CD4-positive, alpha-beta T cell (primary cell): ENCODE measurements at regions not wholly inside any gene's neighbourhood (a gene's known extent, or its start where the extent isn't known, plus 50 kb on each side); places are given as distances from the start of the nearest gene placed in this dataset.

Source experiments
- ATAC-seq: fragments of 200-7000 bp; cut with Tn5 transposase; one replicate; pipeline ENCODE4 v1.10.0; 2022; ENCODE audit warnings: mild to moderate bottlenecking; ENCODE audit not compliant: poor library complexity
- CTCF ChIA-PET: fragments of 350-600 bp; sonication (Branson Sonifier 250); formaldehyde crosslinking; loops from one replicate; lab custom pipeline; 2021; ENCODE audit warnings: antibody characterized with exemption, inconsistent platforms; lab: Charles Lee
- POLR2A ChIA-PET: fragments of 350-600 bp; sonication (Branson Sonifier 250); formaldehyde crosslinking; loops from one replicate; lab custom pipeline; 2021; ENCODE audit warnings: antibody characterized with exemption, inconsistent platforms; lab: Charles Lee
- DNase-seq, 14 experiments: peaks; one replicate each; pipeline ENCODE4 v3.0.0-alpha.2; 2013 to 2020; ENCODE audit warnings: mixed read lengths in 2 of 14
- H3K27ac ChIP-seq, 2 donors: one replicate each; pipeline versions ENCODE4 v1.5.1 to v1.7.0; 2013; ENCODE audit warnings: low read length in 2 of 2, low read depth in 1 of 2, mild to moderate bottlenecking in 1 of 2
- H3K27me3 ChIP-seq, 2 experiments: 1 replicate in 1 of 2; 2 replicates in 1 of 2; pipeline versions ENCODE4 v1.6.1 to v1.7.0; 2013; ENCODE audit warnings: low read length in 2 of 2, control low read depth in 1 of 2, mild to moderate bottlenecking in 1 of 2, moderate library complexity in 1 of 2; ENCODE audit not compliant: insufficient read depth in 2 of 2, control insufficient read depth in 1 of 2
- H3K36me3 ChIP-seq: one replicate; pipeline ENCODE4 v1.6.1; 2013; ENCODE audit warnings: low read length, control low read depth; ENCODE audit not compliant: insufficient read depth
- H3K4me1 ChIP-seq: one replicate; pipeline ENCODE4 v1.6.1; 2013; ENCODE audit warnings: low read length, control low read depth; ENCODE audit not compliant: insufficient read depth
- H3K4me3 ChIP-seq: one replicate; pipeline ENCODE4 v1.5.1; 2013; ENCODE audit warnings: mild to moderate bottlenecking, low read length, moderate library complexity
- H3K9me3 ChIP-seq, 2 experiments: 1 replicate in 1 of 2; 2 replicates in 1 of 2; pipeline versions ENCODE4 v1.6.1 to v1.7.0; 2013; ENCODE audit warnings: low read length in 2 of 2, mild to moderate bottlenecking in 2 of 2, control low read depth in 1 of 2, moderate library complexity in 1 of 2; ENCODE audit not compliant: control insufficient read depth in 1 of 2, insufficient read depth in 1 of 2
- H3K27ac Mint-ChIP-seq: one replicate; pipeline ENCODE4 v1.8.0; 2020; ENCODE audit warnings: mixed read lengths
- H3K27me3 Mint-ChIP-seq: one replicate; pipeline ENCODE4 v1.8.0; 2021; ENCODE audit warnings: mixed read lengths
- H3K36me3 Mint-ChIP-seq: one replicate; pipeline ENCODE4 v1.8.0; 2021; ENCODE audit warnings: low read depth, mixed read lengths
- H3K4me1 Mint-ChIP-seq: one replicate; pipeline ENCODE4 v1.8.0; 2021; ENCODE audit warnings: low read depth, mixed read lengths
- H3K4me3 Mint-ChIP-seq: one replicate; pipeline ENCODE4 v1.8.0; 2020; ENCODE audit warnings: mild to moderate bottlenecking, mixed read lengths
- H3K9me3 Mint-ChIP-seq: one replicate; pipeline ENCODE4 v1.8.0; 2020; ENCODE audit warnings: mixed read lengths
- intact Hi-C, 2 experiments: fragments of 100-400 bp; cut with DNase I in 1 of 2; cut with micrococcal nuclease in 1 of 2; formaldehyde crosslinking; loops; one replicate each; pipeline versions ENCODE4 v1.15.1 to v1.9.0; 2023 to 2025; cut with DNase I, micrococcal nuclease
- TF ChIP-seq, protein P1 (sequence below): fragments of 200-600 bp; IDR thresholded peaks from one replicate; pipeline ENCODE4 v1.8.0; 2022; ENCODE audit warnings: antibody characterized with exemption, mild to moderate bottlenecking

DNA sequence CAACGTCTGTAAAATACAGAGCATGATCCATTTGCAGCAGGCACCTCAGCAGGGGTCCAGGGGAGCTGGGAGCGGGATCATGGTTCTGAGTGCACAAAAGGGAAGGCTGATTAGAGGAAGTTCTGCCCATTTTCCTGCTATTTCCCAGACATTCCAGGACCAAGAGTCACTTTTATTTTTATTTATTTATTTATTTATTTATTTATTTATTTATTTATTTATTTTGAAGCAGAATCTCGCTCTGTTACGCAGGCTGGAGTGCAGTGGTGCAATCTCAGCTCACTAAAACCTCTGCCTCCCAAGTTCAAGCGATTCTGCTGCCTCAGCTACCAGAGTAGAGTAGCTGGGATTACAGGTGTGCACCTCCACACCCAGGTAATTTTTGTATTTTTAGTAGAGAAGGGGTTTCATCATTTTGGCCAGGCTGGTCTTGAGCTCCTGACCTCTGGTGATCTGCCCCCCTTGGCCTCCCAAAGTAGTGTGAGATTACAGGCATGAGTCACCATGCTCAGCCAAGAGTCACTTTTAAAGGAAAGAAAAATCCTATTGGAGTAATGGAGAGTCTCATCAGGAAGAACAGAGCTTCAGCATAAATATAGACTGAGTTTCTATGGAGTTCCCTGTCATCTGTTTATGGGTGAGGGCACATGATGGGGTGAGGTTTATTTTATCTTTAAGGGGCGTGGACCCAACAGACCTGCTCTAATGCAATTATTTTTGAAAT, 355.2 kb downstream of the HAPSTR1 start:
- H3K27me3 Mint-ChIP-seq = peaks cover 4% of the 10 kb centered on the region
- no peaks in the 10 kb centered on the region for H3K27me3 ChIP-seq
- POLR2A ChIA-PET = no interaction called here
- H3K9me3 Mint-ChIP-seq = peaks cover 20% of the 10 kb centered on the region
- no peak overlapping the region for H3K4me3 ChIP-seq
- no peak overlapping the region for H3K27ac Mint-ChIP-seq
- DNase-seq (no peak), ATAC-seq (no peak)
- no peaks in the 10 kb centered on the region for H3K36me3 Mint-ChIP-seq
- H3K4me1 ChIP-seq = no peaks in the 10 kb centered on the region
- H3K4me3 Mint-ChIP-seq = no peak overlapping the region
- H3K9me3 ChIP-seq = peaks cover 7 to 10% of the 10 kb centered on the region in 2 experiments
- no peak overlapping the region for H3K27ac ChIP-seq
- H3K36me3 ChIP-seq = no peaks in the 10 kb centered on the region
- TF ChIP-seq, protein P1, sequence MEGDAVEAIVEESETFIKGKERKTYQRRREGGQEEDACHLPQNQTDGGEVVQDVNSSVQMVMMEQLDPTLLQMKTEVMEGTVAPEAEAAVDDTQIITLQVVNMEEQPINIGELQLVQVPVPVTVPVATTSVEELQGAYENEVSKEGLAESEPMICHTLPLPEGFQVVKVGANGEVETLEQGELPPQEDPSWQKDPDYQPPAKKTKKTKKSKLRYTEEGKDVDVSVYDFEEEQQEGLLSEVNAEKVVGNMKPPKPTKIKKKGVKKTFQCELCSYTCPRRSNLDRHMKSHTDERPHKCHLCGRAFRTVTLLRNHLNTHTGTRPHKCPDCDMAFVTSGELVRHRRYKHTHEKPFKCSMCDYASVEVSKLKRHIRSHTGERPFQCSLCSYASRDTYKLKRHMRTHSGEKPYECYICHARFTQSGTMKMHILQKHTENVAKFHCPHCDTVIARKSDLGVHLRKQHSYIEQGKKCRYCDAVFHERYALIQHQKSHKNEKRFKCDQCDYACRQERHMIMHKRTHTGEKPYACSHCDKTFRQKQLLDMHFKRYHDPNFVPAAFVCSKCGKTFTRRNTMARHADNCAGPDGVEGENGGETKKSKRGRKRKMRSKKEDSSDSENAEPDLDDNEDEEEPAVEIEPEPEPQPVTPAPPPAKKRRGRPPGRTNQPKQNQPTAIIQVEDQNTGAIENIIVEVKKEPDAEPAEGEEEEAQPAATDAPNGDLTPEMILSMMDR = no peak
- no peaks in the 10 kb centered on the region for H3K4me1 Mint-ChIP-seq
- intact Hi-C loops = no loop called here
- CTCF ChIA-PET = interaction anchor here (0.8 kb wide), 1 partner anchor 12 kb away, joined by 3 read pairs; no protein-coding TSS in a partner anchor

DNA sequence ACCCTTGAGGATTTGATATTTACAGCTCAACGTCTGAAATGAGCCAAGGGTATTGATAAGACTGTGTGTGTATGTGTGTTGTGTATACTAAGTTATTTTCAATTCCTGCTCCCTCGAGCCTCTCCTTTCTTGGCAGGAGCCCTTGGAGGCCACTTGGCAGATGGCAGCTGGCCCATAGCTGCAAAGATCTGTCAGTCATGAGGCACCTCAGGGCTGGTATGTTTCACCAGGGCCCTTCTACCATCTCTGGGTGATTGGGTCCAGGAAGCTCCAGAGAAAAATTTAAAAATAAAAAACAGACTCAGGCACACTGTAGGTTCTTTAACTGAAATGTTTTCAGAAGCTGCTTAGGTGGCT, 355.7 kb downstream of the HAPSTR1 start:
- no peaks in the 10 kb centered on the region for H3K4me1 Mint-ChIP-seq
- no peak overlapping the region for H3K27ac ChIP-seq
- CTCF ChIA-PET = no interaction called here

DNA sequence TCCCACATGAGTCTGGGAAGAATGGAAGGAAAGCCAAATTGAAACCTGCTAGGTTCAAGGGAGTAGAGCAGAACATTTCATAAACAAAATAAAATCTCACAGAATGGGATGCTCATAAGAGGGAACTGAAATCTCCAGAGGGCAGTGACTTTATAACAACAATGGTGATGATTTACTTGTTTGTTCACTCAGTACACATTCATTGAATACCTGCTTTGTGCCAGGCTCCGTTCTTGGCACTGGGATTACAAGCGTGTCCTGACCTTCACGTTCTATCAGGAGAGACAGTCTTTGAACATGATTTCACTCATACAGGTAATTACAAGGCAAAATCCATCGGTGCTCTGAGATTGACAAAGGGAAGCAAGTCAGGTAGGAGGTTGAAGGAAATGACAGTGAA, 356.3 kb downstream of the HAPSTR1 start:
- Histone ChIP-seq H3K4me1 (no peaks in the 10 kb centered on the region), H3K27ac (no peak overlapping the region), H3K36me3 (no peaks in the 10 kb centered on the region), H3K9me3 (peaks cover 7 to 10% of the 10 kb centered on the region in 2 experiments), H3K27me3 (no peaks in the 10 kb centered on the region), H3K4me3 (no peak overlapping the region)
- peaks cover 24% of the 10 kb centered on the region for H3K9me3 Mint-ChIP-seq
- ATAC-seq = no peak
- TF ChIP-seq, protein P1 = no peak
- intact Hi-C loops = no loop called here
- DNase-seq = no peak
- no peak overlapping the region for H3K4me3 Mint-ChIP-seq
- POLR2A ChIA-PET = no interaction called here
- CTCF ChIA-PET = no interaction called here
- H3K27me3 Mint-ChIP-seq = peaks cover 4% of the 10 kb centered on the region
- H3K36me3 Mint-ChIP-seq = no peaks in the 10 kb centered on the region
- no peak overlapping the region for H3K27ac Mint-ChIP-seq
- no peaks in the 10 kb centered on the region for H3K4me1 Mint-ChIP-seq

More for the DNA sequence above, 355.7 kb downstream of the HAPSTR1 start:
- Mint-ChIP-seq H3K4me3 (no peak overlapping the region), H3K9me3 (peaks cover 21% of the 10 kb centered on the region), H3K27me3 (peaks cover 4% of the 10 kb centered on the region), H3K36me3 (no peaks in the 10 kb centered on the region), H3K27ac (no peak overlapping the region)
- H3K27me3 ChIP-seq = no peaks in the 10 kb centered on the region
- intact Hi-C loops = no loop called here
- H3K4me3 ChIP-seq = no peak overlapping the region
- DNase-seq (no peak), ATAC-seq (no peak)
- H3K9me3 ChIP-seq = peaks cover 7 to 10% of the 10 kb centered on the region in 2 experiments
- H3K36me3 ChIP-seq = no peaks in the 10 kb centered on the region
- POLR2A ChIA-PET = no interaction called here
- TF ChIP-seq, protein P1 = no peak
- no peaks in the 10 kb centered on the region for H3K4me1 ChIP-seq
